ENCODE measurements at regions not wholly inside any gene's neighbourhood (a gene's known extent, or its start where the extent isn't known, plus 50 kb on each side); places are given as distances from the start of the nearest gene placed in this dataset.

- no peaks in the 10 kb centered on the region for H3F3A ChIP-seq (ENCODE audit: insufficient read depth, low read depth)
- no peaks in the 10 kb centered on the region for H3K27me3 ChIP-seq (ENCODE audit: insufficient read depth, low read depth)
- DNase-seq = no peak
- H3K4me3 ChIP-seq = no peak overlapping the region
- H3K36me3 ChIP-seq (ENCODE audit: low read depth) = no peaks in the 10 kb centered on the region
- ChIA-PET POLR2A (ENCODE audit: unreplicated experiment) (no interaction called here), CTCF (no interaction called here)
- no peak overlapping the region for H3K27ac ChIP-seq
- intact Hi-C loops (cut with micrococcal nuclease; ENCODE audit: unreplicated experiment) = no loop called here
- no peaks in the 10 kb centered on the region for H3K4me1 ChIP-seq (replicated peaks; ENCODE audit: insufficient read depth)
- H3K79me2 ChIP-seq (ENCODE audit: low read depth) = no peaks in the 10 kb centered on the region
- BruUV-seq (replicated peaks) = no TSS peak
- H4K20me1 ChIP-seq (ENCODE audit: insufficient read depth) = no peaks in the 10 kb centered on the region
- no peak for TF ChIP-seq EZH2 (IDR thresholded peaks at IDR 0.05; ENCODE audit: low read depth)
- no peak for TF ChIP-seq CTCF (conservative IDR thresholded peaks at IDR 0.05)
- H3K9me3 ChIP-seq (ENCODE audit: insufficient read depth, low read depth) = no peaks in the 10 kb centered on the region
- H3K4me2 ChIP-seq = no peak overlapping the region
- no peaks in the 10 kb centered on the region for H3K9me2 ChIP-seq (ENCODE audit: insufficient read depth)
- H2AFZ ChIP-seq = no peak overlapping the region
Observed at GRCh38 chr13:79912403-79912802, 428.5 kb downstream of the SPRY2 start.

- no peak for DNase-seq
- H3K27me3 ChIP-seq (ENCODE audit: insufficient read depth, low read depth) = no peaks in the 10 kb centered on the region
- ChIA-PET POLR2A (ENCODE audit: unreplicated experiment) (interaction anchor here (0.7 kb wide), 1 partner anchor 108 kb away, joined by 7 read pairs; no protein-coding TSS in a partner anchor), CTCF (interaction anchor here (0.6 kb wide), 1 partner anchor 430 kb away, joined by 3 read pairs; the partner anchor contains the start of gene SPRY2)
- no TSS peak for BruUV-seq (replicated peaks)
- no peaks in the 10 kb centered on the region for H3F3A ChIP-seq (ENCODE audit: insufficient read depth, low read depth)
- no peak overlapping the region for H3K27ac ChIP-seq
- no peaks in the 10 kb centered on the region for H4K20me1 ChIP-seq (ENCODE audit: insufficient read depth)
- H3K9me3 ChIP-seq (ENCODE audit: insufficient read depth, low read depth) = no peaks in the 10 kb centered on the region
- no peak overlapping the region for H3K4me2 ChIP-seq
- no peaks in the 10 kb centered on the region for H3K36me3 ChIP-seq (ENCODE audit: low read depth)
- intact Hi-C loops (cut with micrococcal nuclease; ENCODE audit: unreplicated experiment) = no loop called here
- H3K79me2 ChIP-seq (ENCODE audit: low read depth) = no peaks in the 10 kb centered on the region
- H3K4me1 ChIP-seq (replicated peaks; ENCODE audit: insufficient read depth) = no peaks in the 10 kb centered on the region
- no peak for TF ChIP-seq CTCF (conservative IDR thresholded peaks at IDR 0.05)
- TF ChIP-seq EZH2 (IDR thresholded peaks at IDR 0.05; ENCODE audit: low read depth) = no peak
- H3K4me3 ChIP-seq = no peak overlapping the region
- no peaks in the 10 kb centered on the region for H3K9me2 ChIP-seq (ENCODE audit: insufficient read depth)
- H2AFZ ChIP-seq = no peak overlapping the region
Observed at GRCh38 chr13:79910875-79911540, 429.9 kb downstream of the SPRY2 start.

GRCh38 chr13:79909644-79910043 is 428.7 kb downstream of the NDFIP2 start:
- H4K20me1 ChIP-seq (ENCODE audit: insufficient read depth) = no peaks in the 10 kb centered on the region
- intact Hi-C loops (cut with micrococcal nuclease; ENCODE audit: unreplicated experiment) = no loop called here
- H3K9me2 ChIP-seq (ENCODE audit: insufficient read depth) = no peaks in the 10 kb centered on the region
- H3K4me3 ChIP-seq = no peak overlapping the region
- DNase-seq = no peak
- no peak for TF ChIP-seq EZH2 (IDR thresholded peaks at IDR 0.05; ENCODE audit: low read depth)
- no peak for TF ChIP-seq CTCF (conservative IDR thresholded peaks at IDR 0.05)
- no peak overlapping the region for H2AFZ ChIP-seq
- no peaks in the 10 kb centered on the region for H3K36me3 ChIP-seq (ENCODE audit: low read depth)
- no TSS peak for BruUV-seq (replicated peaks)
- CTCF ChIA-PET = no interaction called here
- H3K4me2 ChIP-seq = no peak overlapping the region
- no peaks in the 10 kb centered on the region for H3F3A ChIP-seq (ENCODE audit: insufficient read depth, low read depth)
- no peaks in the 10 kb centered on the region for H3K9me3 ChIP-seq (ENCODE audit: insufficient read depth, low read depth)
- H3K4me1 ChIP-seq (replicated peaks; ENCODE audit: insufficient read depth) = no peaks in the 10 kb centered on the region
- POLR2A ChIA-PET (ENCODE audit: unreplicated experiment) = no interaction called here
- H3K79me2 ChIP-seq (ENCODE audit: low read depth) = no peaks in the 10 kb centered on the region
- no peaks in the 10 kb centered on the region for H3K27me3 ChIP-seq (ENCODE audit: insufficient read depth, low read depth)
- H3K27ac ChIP-seq = no peak overlapping the region
